H1 (cell line): ENCODE measurements at regions not wholly inside any gene's neighbourhood (a gene's known extent, or its start where the extent isn't known, plus 50 kb on each side); places are given as distances from the start of the nearest gene placed in this dataset.

Experiments
- CTCF ChIA-PET: fragments of 300-600 bp; sonication (Branson Sonifier 250); formaldehyde crosslinking; loops from one replicate; lab custom pipeline; 2021; ENCODE audit not compliant: partially characterized antibody; lab: Charles Lee
- POLR2A ChIA-PET: fragments of 300-600 bp; sonication (Branson Sonifier 250); formaldehyde crosslinking; loops from one replicate; lab custom pipeline; 2021; ENCODE audit warnings: inconsistent platforms; ENCODE audit not compliant: partially characterized antibody; lab: Charles Lee
- DNase-seq, 2 experiments: peaks; one replicate each; pipeline versions ENCODE4 v3.0.0 to v3.0.0-alpha.2; 2010 to 2022; ENCODE audit warnings: low spot score in 2 of 2, low read depth in 1 of 2, mixed read lengths in 1 of 2
- FAIRE-seq: peaks from 2 replicates; lab custom pipeline; 2011; peaks lifted over from hg19 to GRCh38; lab: Jason Lieb, UNC
- H2AFZ ChIP-seq: 2 replicates; pipeline ENCODE4 v1.8.1; 2012; ENCODE audit warnings: low read length, inconsistent platforms
- H2AK5ac ChIP-seq: 2 replicates; pipeline ENCODE4 v1.6.1; 2013; ENCODE audit warnings: low read depth, low read length
- H2BK120ac ChIP-seq: replicated peaks from 2 replicates; pipeline ENCODE3; 2013; ENCODE audit warnings: low read depth, low read length, inconsistent platforms
- H2BK12ac ChIP-seq: 2 replicates; pipeline ENCODE4 v1.6.1; 2013; ENCODE audit warnings: low read depth, low read length
- H2BK15ac ChIP-seq: 2 replicates; pipeline ENCODE4 v1.6.1; 2013; ENCODE audit warnings: low read length
- H2BK20ac ChIP-seq: 2 replicates; pipeline ENCODE4 v1.6.1; 2013; ENCODE audit warnings: low read length
- H2BK5ac ChIP-seq: 2 replicates; pipeline ENCODE4 v1.6.1; 2013; ENCODE audit warnings: low read depth, low read length
- H3K14ac ChIP-seq: 2 replicates; pipeline ENCODE4 v1.6.1; 2013; ENCODE audit warnings: inconsistent platforms; ENCODE audit not compliant: insufficient read length
- H3K18ac ChIP-seq: 2 replicates; pipeline ENCODE4 v1.6.1; 2013; ENCODE audit warnings: low read length; ENCODE audit errors: extremely low read depth
- H3K23ac ChIP-seq: 2 replicates; pipeline ENCODE4 v1.6.1; 2013; ENCODE audit warnings: inconsistent platforms; ENCODE audit not compliant: insufficient read length
- H3K23me2 ChIP-seq: 2 replicates; pipeline ENCODE4 v1.6.1; 2013; ENCODE audit warnings: low read depth, low read length
- H3K27ac ChIP-seq: 2 replicates; pipeline ENCODE4 v1.6.1; 2011; ENCODE audit warnings: low read depth, low read length, inconsistent platforms
- H3K27me3 ChIP-seq, 4 experiments: replicated peaks in 1 of 4; 1 replicate in 1 of 4; 2 replicates in 3 of 4; pipeline versions ENCODE4 v1.6.1 to v1.8.1; 2011 to 2013; ENCODE audit warnings: low read length in 3 of 4, mild to moderate bottlenecking in 3 of 4, inconsistent platforms in 2 of 4, mixed read lengths in 2 of 4, moderate library complexity in 1 of 4; ENCODE audit not compliant: control insufficient read depth in 3 of 4, insufficient read depth in 3 of 4; ENCODE audit errors: extremely low read depth in 1 of 4
- H3K36me3 ChIP-seq, 4 experiments: 2 replicates each; pipeline versions ENCODE4 v1.6.1 to v1.8.1; 2011 to 2013; ENCODE audit warnings: mild to moderate bottlenecking in 4 of 4, low read length in 3 of 4, moderate library complexity in 2 of 4, control low read depth in 1 of 4, inconsistent platforms in 1 of 4; ENCODE audit not compliant: insufficient read depth in 4 of 4, control insufficient read depth in 2 of 4
- H3K4ac ChIP-seq: replicated peaks from 2 replicates; pipeline ENCODE3; 2013; ENCODE audit warnings: low read length, low read depth, mixed read lengths, inconsistent platforms; ENCODE audit not compliant: insufficient read length
- H3K4me1 ChIP-seq, 4 experiments: replicated peaks in 1 of 4; 1 replicate in 1 of 4; 2 replicates in 3 of 4; pipeline versions ENCODE4 v1.6.1 to v1.8.1; 2011 to 2013; ENCODE audit warnings: low read length in 3 of 4, inconsistent platforms in 2 of 4, mixed read lengths in 1 of 4; ENCODE audit not compliant: insufficient read depth in 4 of 4, control insufficient read depth in 3 of 4
- H3K4me2 ChIP-seq, 2 experiments: 2 replicates each; pipeline versions ENCODE4 v1.6.1 to v1.8.1; 2011 to 2013; ENCODE audit warnings: low read depth in 2 of 2, low read length in 2 of 2, control low read depth in 1 of 2, inconsistent platforms in 1 of 2, mild to moderate bottlenecking in 1 of 2; ENCODE audit not compliant: insufficient read depth in 1 of 2
- H3K4me3 ChIP-seq, 4 experiments: fragments of 200-600, 300-600 bp in 1 of 4; sonication (generic), shearing (Covaris generic), sonication (Bioruptor Twin) in 1 of 4; 2 replicates each; pipeline versions ENCODE4 v1.5.1 to v1.8.1; 2011 to 2016; ENCODE audit warnings: low read length in 4 of 4, low read depth in 3 of 4, control low read depth in 2 of 4, inconsistent platforms in 2 of 4, mild to moderate bottlenecking in 2 of 4, mixed read lengths in 1 of 4, moderate library complexity in 1 of 4; ENCODE audit not compliant: insufficient read depth in 2 of 4; ENCODE audit errors: extremely low read depth in 1 of 4
- H3K56ac ChIP-seq: replicated peaks from 2 replicates; pipeline ENCODE3; 2013; ENCODE audit warnings: low read depth, mild to moderate bottlenecking, mixed read lengths, low read length, inconsistent platforms; ENCODE audit not compliant: insufficient read length
- H3K79me1 ChIP-seq: 2 replicates; pipeline ENCODE4 v1.6.1; 2013; ENCODE audit warnings: low read depth, low read length, control low read depth
- H3K79me2 ChIP-seq, 2 experiments: 2 replicates each; pipeline versions ENCODE4 v1.6.1 to v1.8.1; 2012 to 2013; ENCODE audit warnings: low read length in 2 of 2, mild to moderate bottlenecking in 2 of 2, inconsistent platforms in 1 of 2; ENCODE audit not compliant: insufficient read depth in 2 of 2, control insufficient read depth in 1 of 2
- H3K9ac ChIP-seq, 4 experiments: replicated peaks in 1 of 4; 1 replicate in 1 of 4; 2 replicates in 3 of 4; pipeline versions ENCODE4 v1.6.1 to v1.8.1; 2011 to 2013; ENCODE audit warnings: low read depth in 3 of 4, low read length in 3 of 4, control low read depth in 2 of 4, mild to moderate bottlenecking in 2 of 4, moderate library complexity in 2 of 4, inconsistent platforms in 1 of 4; ENCODE audit errors: extremely low read depth in 1 of 4
- H3K9me3 ChIP-seq, 2 experiments: 2 replicates each; pipeline versions ENCODE4 v1.6.1 to v1.8.1; 2012 to 2013; ENCODE audit warnings: mild to moderate bottlenecking in 2 of 2, moderate library complexity in 2 of 2, control low read depth in 1 of 2, inconsistent platforms in 1 of 2, low read depth in 1 of 2, low read length in 1 of 2, mixed read lengths in 1 of 2; ENCODE audit not compliant: insufficient read depth in 2 of 2
- H4K20me1 ChIP-seq, 2 experiments: replicated peaks in 1 of 2; 2 replicates each; pipeline versions ENCODE3 to v1.8.1; 2011 to 2013; ENCODE audit warnings: inconsistent platforms in 2 of 2, low read length in 2 of 2, mild to moderate bottlenecking in 1 of 2; ENCODE audit not compliant: insufficient read depth in 2 of 2, control insufficient read depth in 1 of 2
- H4K5ac ChIP-seq: 2 replicates; pipeline ENCODE4 v1.6.1; 2013; ENCODE audit warnings: low read length, low read depth, mixed read lengths, inconsistent platforms; ENCODE audit not compliant: insufficient read length
- H4K8ac ChIP-seq: 2 replicates; pipeline ENCODE4 v1.8.0; 2013; ENCODE audit warnings: mild to moderate bottlenecking, moderate library complexity, low read length, inconsistent platforms; ENCODE audit not compliant: insufficient read depth; ENCODE audit errors: extremely low read depth
- H4K91ac ChIP-seq: replicated peaks from 2 replicates; pipeline ENCODE3; 2013; ENCODE audit warnings: low read length, mixed read lengths, inconsistent platforms; ENCODE audit not compliant: insufficient read length
- CEBPB ChIP-seq: IDR thresholded peaks from 2 replicates; pipeline ENCODE4 v1.6.1; 2012; ENCODE audit warnings: low read depth, low read length
- EZH2 ChIP-seq: fragments of 200-600 bp; sonication (generic); IDR thresholded peaks from 2 replicates; pipeline ENCODE4 v1.7.1; 2012; ENCODE audit warnings: low read depth, mild to moderate bottlenecking, moderate library complexity, low read length, inconsistent platforms; ENCODE audit not compliant: severe bottlenecking
- HDAC2 ChIP-seq, 2 experiments: fragments of 300-600 bp in 1 of 2; sonication (generic) in 1 of 2; IDR thresholded peaks; 2 replicates each; pipeline ENCODE4 v1.6.1; 2011 to 2012; ENCODE audit warnings: low read depth in 2 of 2, low read length in 2 of 2, mild to moderate bottlenecking in 2 of 2, moderate library complexity in 2 of 2, borderline replicate concordance in 1 of 2, inconsistent platforms in 1 of 2
- HDAC6 ChIP-seq: IDR thresholded peaks from one replicate; pipeline ENCODE4 v1.7.1; 2012; ENCODE audit warnings: low read depth, mild to moderate bottlenecking, inconsistent platforms, low read length, moderate library complexity
- KDM5A ChIP-seq: fragments of 200-600 bp; IDR thresholded peaks from 2 replicates; pipeline ENCODE4 v1.7.1; 2012; ENCODE audit warnings: mild to moderate bottlenecking, low read length, inconsistent platforms, mixed read lengths
- POLR2A ChIP-seq, 2 experiments: IDR thresholded peaks; 1 replicate in 1 of 2; 2 replicates in 1 of 2; pipeline ENCODE4 v1.6.1; 2011; ENCODE audit warnings: low read depth in 2 of 2, low read length in 2 of 2, mild to moderate bottlenecking in 2 of 2; ENCODE audit errors: control extremely low read depth in 1 of 2
- RAD21 ChIP-seq, 2 experiments: IDR thresholded peaks in 1 of 2; conservative IDR thresholded peaks in 1 of 2; 2 replicates each; pipeline ENCODE4 v1.6.1; 2011; ENCODE audit warnings: low read depth in 2 of 2, low read length in 2 of 2, improper control_type of control experiment in 1 of 2, inconsistent platforms in 1 of 2, mild to moderate bottlenecking in 1 of 2, moderate library complexity in 1 of 2
- RNF2 ChIP-seq: fragments of 200-900, 300-1000 bp; sonication (generic); IDR thresholded peaks from 2 replicates; pipeline ENCODE4 v1.7.1; 2016; ENCODE audit warnings: borderline replicate concordance, low read depth, mild to moderate bottlenecking, antibody characterized with exemption, low read length; ENCODE audit not compliant: poor library complexity, severe bottlenecking; ENCODE audit errors: missing control alignments
- SIN3A ChIP-seq, 2 experiments: IDR thresholded peaks in 1 of 2; conservative IDR thresholded peaks in 1 of 2; 2 replicates each; pipeline ENCODE4 v1.6.1; 2011 to 2012; ENCODE audit warnings: low read length in 2 of 2, improper control_type of control experiment in 1 of 2, low read depth in 1 of 2, mild to moderate bottlenecking in 1 of 2
- SP1 ChIP-seq: IDR thresholded peaks from 2 replicates; pipeline ENCODE4 v1.6.1; 2011; ENCODE audit warnings: low read depth, low read length
- SRF ChIP-seq: IDR thresholded peaks from 2 replicates; pipeline ENCODE4 v1.6.1; 2011; ENCODE audit warnings: mild to moderate bottlenecking, low read depth, low read length, moderate library complexity
- WGBS, 2 experiments: shearing (Covaris generic) in 1 of 2; methylation state at CpG; one replicate each; pipeline versions ENCODE4 v1.1.6 to v1.1.7; 2013 to 2015; ENCODE audit warnings: low lambda C conversion rate in 2 of 2, mixed read lengths in 2 of 2, inconsistent platforms in 1 of 2, low coverage in 1 of 2, missing lambda C conversion rate in 1 of 2; ENCODE audit not compliant: insufficient replicate concordance in 2 of 2, insufficient coverage in 1 of 2, insufficient read length in 1 of 2; ENCODE audit errors: extremely low coverage in 1 of 2, missing lambda C conversion rate in 1 of 2; 5-methylcytosine and 5-hydroxymethylcytosine counted together
- TF ChIP-seq, protein P1 (sequence below): IDR thresholded peaks from 2 replicates; pipeline ENCODE4 v1.6.1; 2012; ENCODE audit warnings: inconsistent platforms
- TF ChIP-seq, protein P2 (sequence below): IDR thresholded peaks from 2 replicates; pipeline ENCODE4 v1.6.1; 2012; ENCODE audit warnings: inconsistent platforms

DNA sequence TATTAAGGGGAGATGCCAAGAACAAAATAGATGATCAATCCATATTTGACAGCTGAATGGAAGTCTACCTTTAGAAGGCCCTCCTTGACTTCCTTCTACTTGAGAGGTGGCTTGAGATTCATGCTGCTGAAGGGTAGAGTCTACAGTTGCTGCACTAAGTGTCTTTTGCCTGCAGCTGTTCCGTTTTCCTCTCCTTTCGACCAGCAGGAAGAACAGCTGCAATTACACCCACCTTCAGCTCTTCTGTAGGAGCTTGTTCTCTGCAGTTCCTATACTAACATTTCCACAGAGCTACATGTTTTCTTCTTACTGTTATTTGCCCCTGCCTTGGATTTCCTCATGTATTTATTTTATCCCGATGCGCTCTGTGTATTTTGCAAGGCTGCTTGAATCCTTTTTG lies 79.1 kb downstream of the ARRDC4 start:
- H3K9me3 ChIP-seq, result no peaks in the 10 kb centered on the region
- no peak overlapping the region for H2BK20ac ChIP-seq
- H2BK12ac ChIP-seq, result no peak overlapping the region
- H2AFZ ChIP-seq, result no peak overlapping the region
- FAIRE-seq, result no peak
- no peak overlapping the region for H2BK120ac ChIP-seq
- H4K8ac ChIP-seq, result no peak overlapping the region
- H3K9ac ChIP-seq, result no peak overlapping the region
- no peak overlapping the region for H3K56ac ChIP-seq
- H4K91ac ChIP-seq, result no peak overlapping the region
- no peaks in the 10 kb centered on the region for H3K36me3 ChIP-seq
- POLR2A ChIA-PET, result no interaction called here
- DNase-seq, result no peak
- H3K4me2 ChIP-seq, result no peak overlapping the region
- no peak overlapping the region for H2AK5ac ChIP-seq
- no peaks in the 10 kb centered on the region for H4K20me1 ChIP-seq
- CTCF ChIA-PET, result interaction anchor here (1.3 to 2.5 kb wide), 2 partner anchors 138 to 252 kb away, joined by 4 to 9 read pairs; no protein-coding TSS in a partner anchor
- no peak overlapping the region for H2BK5ac ChIP-seq
- no peak overlapping the region for H3K4ac ChIP-seq
- no peak overlapping the region for H2BK15ac ChIP-seq
- no peak overlapping the region for H3K4me3 ChIP-seq
- no peaks in the 10 kb centered on the region for H3K23me2 ChIP-seq
- H3K23ac ChIP-seq, result no peak overlapping the region
- H3K79me2 ChIP-seq, result no peaks in the 10 kb centered on the region
- no peak overlapping the region for H3K14ac ChIP-seq
- H3K27ac ChIP-seq, result no peak overlapping the region
- no peaks in the 10 kb centered on the region for H3K4me1 ChIP-seq
- H3K79me1 ChIP-seq, result no peaks in the 10 kb centered on the region
- H3K18ac ChIP-seq, result no peak overlapping the region
- H3K27me3 ChIP-seq, result no peaks in the 10 kb centered on the region
- no peak overlapping the region for H4K5ac ChIP-seq
- 93% methylated on average over 4 of the region's 4 CpGs; no CpG with 5 or more reads in 1 of the 2 experiments for WGBS, 2 experiments
- TF ChIP-seq RNF2, result no peak
- no peak for TF ChIP-seq SP1
- TF ChIP-seq, protein P1, sequence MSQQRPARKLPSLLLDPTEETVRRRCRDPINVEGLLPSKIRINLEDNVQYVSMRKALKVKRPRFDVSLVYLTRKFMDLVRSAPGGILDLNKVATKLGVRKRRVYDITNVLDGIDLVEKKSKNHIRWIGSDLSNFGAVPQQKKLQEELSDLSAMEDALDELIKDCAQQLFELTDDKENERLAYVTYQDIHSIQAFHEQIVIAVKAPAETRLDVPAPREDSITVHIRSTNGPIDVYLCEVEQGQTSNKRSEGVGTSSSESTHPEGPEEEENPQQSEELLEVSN, result no peak
- TF ChIP-seq, protein P2, sequence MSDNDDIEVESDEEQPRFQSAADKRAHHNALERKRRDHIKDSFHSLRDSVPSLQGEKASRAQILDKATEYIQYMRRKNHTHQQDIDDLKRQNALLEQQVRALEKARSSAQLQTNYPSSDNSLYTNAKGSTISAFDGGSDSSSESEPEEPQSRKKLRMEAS, result no peak
- no peak for TF ChIP-seq POLR2A (IDR thresholded peaks at IDR 0.05; ENCODE audit: control extremely low read depth in 1 of 2, low read depth in 2 of 2, low read length in 2 of 2)
- no peak for TF ChIP-seq HDAC6
- no peak for TF ChIP-seq EZH2
- no peak for TF ChIP-seq CEBPB
- no peak for TF ChIP-seq SRF
- TF ChIP-seq RAD21 (IDR thresholded peaks at IDR 0.05 in 1 of 2, conservative IDR thresholded peaks at IDR 0.05 in 1 of 2; ENCODE audit: low read depth in 2 of 2, low read length in 2 of 2), result no peak
- TF ChIP-seq KDM5A, result no peak
- TF ChIP-seq SIN3A (conservative IDR thresholded peaks at IDR 0.05 in 1 of 2, IDR thresholded peaks at IDR 0.05 in 1 of 2; ENCODE audit: low read depth in 1 of 2, low read length in 2 of 2), result no peak
- no peak for TF ChIP-seq HDAC2 (IDR thresholded peaks at IDR 0.05; ENCODE audit: borderline replicate concordance in 1 of 2, low read depth in 2 of 2, low read length in 2 of 2)
